ENCODE measurements at regions not wholly inside any gene's neighbourhood (a gene's known extent, or its start where the extent isn't known, plus 50 kb on each side); places are given as distances from the start of the nearest gene placed in this dataset.

GRCh38 chr15:58235961-58236360 lies 97.8 kb downstream of the AQP9 start:
- no peak for DNase-seq

GRCh38 chr15:58240191-58240932 lies 102.2 kb downstream of the AQP9 start:
- no peak for DNase-seq

- no peak for DNase-seq
These were observed 103.7 kb downstream of the AQP9 start for GRCh38 chr15:58241872-58242271.

GRCh38 chr15:58243070-58243469 lies 104.9 kb downstream of the AQP9 start:
- no peak for DNase-seq

GRCh38 chr15:58244536-58244935 lies 106.4 kb downstream of the AQP9 start:
- no peak for DNase-seq

- DNase-seq, result no peak
These were observed 107.9 kb downstream of the AQP9 start for GRCh38 chr15:58246041-58246440.

- DNase-seq, result peak; percentile 16
These were observed 110.0 kb downstream of the AQP9 start for GRCh38 chr15:58247855-58248842.

- DNase-seq, result peak; percentile 15
These were observed 111.6 kb downstream of the AQP9 start for GRCh38 chr15:58249646-58250312.

- DNase-seq, result no peak
These were observed 114.6 kb downstream of the AQP9 start for GRCh38 chr15:58252586-58253323.

- DNase-seq, result no peak
These were observed 119.7 kb downstream of the AQP9 start for GRCh38 chr15:58257776-58258325.

GRCh38 chr15:58258501-58259292 lies 120.5 kb downstream of the AQP9 start:
- DNase-seq, result no peak

- DNase-seq, result no peak
These were observed 122.1 kb downstream of the AQP9 start for GRCh38 chr15:58260205-58260724.

- DNase-seq, result no peak
These were observed 122.6 kb downstream of the AQP9 start for GRCh38 chr15:58260725-58261267.

- no peak for DNase-seq
These were observed 123.2 kb downstream of the AQP9 start for GRCh38 chr15:58261368-58261767.

- no peak for DNase-seq
These were observed 126.1 kb downstream of the AQP9 start for GRCh38 chr15:58264053-58264971.

GRCh38 chr15:58267051-58267450 lies 128.9 kb downstream of the AQP9 start:
- no peak for DNase-seq

- no peak for DNase-seq
These were observed 130.6 kb downstream of the AQP9 start for GRCh38 chr15:58268746-58269267.

GRCh38 chr15:58269455-58270414 lies 131.6 kb downstream of the AQP9 start:
- DNase-seq, result peak; percentile 58
